Ovary (tissue), 3 donors: ENCODE measurements at regions not wholly inside any gene's neighbourhood (a gene's known extent, or its start where the extent isn't known, plus 50 kb on each side); places are given as distances from the start of the nearest gene placed in this dataset.

Experiments
- CTCF ChIP-seq, 3 donors: fragments of 450-650 bp in 2 of 3; fragments of 200-600 bp in 1 of 3; IDR thresholded peaks; one replicate each; pipeline versions ENCODE4 v1.5.1 to v1.8.0; 2016 to 2022; ENCODE audit warnings: antibody characterized with exemption in 3 of 3, mild to moderate bottlenecking in 1 of 3
- EP300 ChIP-seq: sonication (generic); formaldehyde crosslinking; IDR thresholded peaks from one replicate; pipeline ENCODE4 v1.6.1; 2017; ENCODE audit warnings: antibody characterized with exemption
- POLR2A ChIP-seq: fragments of 450-650 bp; IDR thresholded peaks from one replicate; pipeline ENCODE4 v1.6.1; 2017; ENCODE audit warnings: antibody characterized with exemption, mild to moderate bottlenecking, moderate library complexity
- donor health status: DM: no; HTN: no; CAD: no.

- TF ChIP-seq CTCF (IDR thresholded peaks at IDR 0.05) (no peak), POLR2A (no peak), EP300 (no peak)
Measured at GRCh38 chr9:14441976-14442651, 128.2 kb upstream of the NFIB start.
